Activated CD4-positive, alpha-beta T cell treated with anti-CD3 and anti-CD28 coated beads, Interleukin-2, amount 50 U/mL, for 48 hours (primary cell): ENCODE measurements at regions not wholly inside any gene's neighbourhood (a gene's known extent, or its start where the extent isn't known, plus 50 kb on each side); places are given as distances from the start of the nearest gene placed in this dataset.

Source experiments
- DNase-seq, 2 experiments: peaks; one replicate each; pipeline ENCODE4 v3.0.0-alpha.2; 2020

GRCh38 chr1:184284900-184285299, 101.9 kb upstream of the C1orf21 start:
- no peak for DNase-seq

GRCh38 chr1:184285401-184286087, 101.3 kb upstream of the C1orf21 start:
- no peak for DNase-seq

- no peak for DNase-seq
These were observed 99.8 kb upstream of the C1orf21 start for GRCh38 chr1:184287001-184287400.

GRCh38 chr1:184289825-184290550, 96.8 kb upstream of the C1orf21 start:
- DNase-seq, result no peak

- DNase-seq, result no peak
These were observed 95.1 kb upstream of the C1orf21 start for GRCh38 chr1:184291701-184292100.

- DNase-seq, result no peak
These were observed 94.7 kb upstream of the C1orf21 start for GRCh38 chr1:184292101-184292500.

GRCh38 chr1:184294101-184294500, 92.7 kb upstream of the C1orf21 start:
- no peak for DNase-seq

- DNase-seq, result no peak
These were observed 90.2 kb upstream of the C1orf21 start for GRCh38 chr1:184296466-184297243.

- no peak for DNase-seq
These were observed 89.5 kb upstream of the C1orf21 start for GRCh38 chr1:184297244-184297750.

GRCh38 chr1:184298440-184299405, 88.1 kb upstream of the C1orf21 start:
- no peak for DNase-seq

GRCh38 chr1:184299406-184299790, 87.4 kb upstream of the C1orf21 start:
- no peak for DNase-seq

GRCh38 chr1:184299796-184300195, 87.0 kb upstream of the C1orf21 start:
- DNase-seq, result no peak

GRCh38 chr1:184300446-184300845, 86.4 kb upstream of the C1orf21 start:
- DNase-seq, result no peak

GRCh38 chr1:184301227-184301626, 85.6 kb upstream of the C1orf21 start:
- no peak for DNase-seq

- no peak for DNase-seq
These were observed 84.5 kb upstream of the C1orf21 start for GRCh38 chr1:184302346-184302745.

- no peak for DNase-seq
These were observed 76.5 kb upstream of the C1orf21 start for GRCh38 chr1:184310157-184310819.

GRCh38 chr1:184311580-184311979, 75.2 kb upstream of the C1orf21 start:
- DNase-seq, result no peak

- no peak for DNase-seq
These were observed 71.6 kb upstream of the C1orf21 start for GRCh38 chr1:184315254-184315653.

- no peak for DNase-seq
These were observed 67.0 kb upstream of the C1orf21 start for GRCh38 chr1:184319879-184320278.

GRCh38 chr1:184322253-184322652, 64.6 kb upstream of the C1orf21 start:
- DNase-seq, result no peak

GRCh38 chr1:184324972-184325371, 61.9 kb upstream of the C1orf21 start:
- DNase-seq, result no peak

- DNase-seq, result no peak
These were observed 60.6 kb upstream of the C1orf21 start for GRCh38 chr1:184326278-184326677.
